Erythroblast (primary cell): ENCODE measurements at regions not wholly inside any gene's neighbourhood (a gene's known extent, or its start where the extent isn't known, plus 50 kb on each side); places are given as distances from the start of the nearest gene placed in this dataset.

Source experiments
- GATA1 ChIP-seq: IDR thresholded peaks from 2 replicates; pipeline ENCODE4 v1.6.1; 2011; ENCODE audit warnings: low read depth, mild to moderate bottlenecking, control low read depth, low read length, moderate library complexity
- POLR2A ChIP-seq: IDR thresholded peaks from 2 replicates; pipeline ENCODE4 v1.6.1; 2011; ENCODE audit warnings: mild to moderate bottlenecking, low read length

DNA sequence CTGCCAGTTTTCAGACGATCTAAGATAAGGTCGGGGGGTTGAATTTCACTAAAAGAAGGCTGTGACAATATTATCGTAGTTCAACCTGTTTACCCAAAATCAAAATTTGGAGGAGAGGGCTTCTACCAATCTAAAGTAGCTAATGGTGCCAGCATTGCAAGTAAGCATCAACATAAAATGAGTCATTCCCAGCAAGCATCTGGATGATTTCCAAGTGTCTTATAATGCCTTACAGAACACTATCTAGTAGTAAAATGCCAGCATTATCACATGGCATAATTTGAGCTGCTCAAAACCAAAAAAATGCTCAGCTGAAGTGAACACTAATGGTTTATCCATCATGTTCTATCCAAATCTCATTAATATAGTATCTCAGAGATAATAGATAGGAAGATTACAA lies 1193.9 kb downstream of the DNAJB9 start:
- TF ChIP-seq POLR2A (no peak), GATA1 (no peak)
